ENCODE measurements at regions not wholly inside any gene's neighbourhood (a gene's known extent, or its start where the extent isn't known, plus 50 kb on each side); places are given as distances from the start of the nearest gene placed in this dataset.
"Not testable (repeated sequence)": the region's sequence is repeated elsewhere in the genome, so short reads cannot be mapped to it uniquely, and the experiment has no call there.

DNA sequence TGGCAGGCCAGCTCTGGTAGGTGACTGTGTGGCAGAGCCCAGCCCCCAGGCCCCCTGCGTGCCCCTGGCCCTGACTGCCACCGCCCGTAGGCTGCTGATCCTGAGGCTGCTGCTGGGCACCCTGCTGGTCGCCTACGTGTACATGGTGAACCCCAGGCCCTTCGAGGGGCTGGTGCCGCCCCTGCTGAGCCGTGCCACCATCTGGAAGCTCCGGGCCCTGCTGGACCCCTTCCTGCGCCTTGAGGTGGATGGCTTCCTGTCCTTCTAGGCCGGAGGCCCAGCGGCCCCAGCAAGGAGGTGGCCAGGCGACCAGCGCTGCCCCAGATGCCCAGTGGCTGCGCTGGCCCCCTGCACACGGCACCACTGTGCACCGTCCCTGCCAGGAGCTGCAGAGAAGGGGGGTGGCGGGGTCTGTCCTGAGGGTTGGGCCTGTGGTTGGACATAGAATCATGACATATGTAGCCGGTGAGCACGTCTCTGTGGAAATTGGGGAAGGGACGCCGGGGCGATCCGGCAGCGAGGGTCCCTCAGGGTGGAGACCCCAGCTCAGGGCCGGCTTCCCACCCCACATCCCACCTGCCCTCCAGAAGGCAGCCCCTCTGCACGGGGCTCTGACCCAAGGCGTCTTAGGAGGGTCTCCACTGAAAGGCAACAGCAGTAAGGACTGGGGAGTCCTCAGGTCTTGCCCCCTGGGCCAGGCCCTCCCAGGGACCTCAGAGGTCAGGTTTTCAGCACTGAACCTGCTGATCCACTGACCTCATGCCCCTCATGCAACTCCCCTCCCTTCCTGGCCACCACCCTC, 185.4 kb downstream of the IGLL1 start:
- DNase-seq (ENCODE audit: low read depth) = no peak

- no peak for DNase-seq (ENCODE audit: low read depth)
These were observed 186.3 kb downstream of the IGLL1 start for GRCh38 chr22:23393721-23394320.

GRCh38 chr22:23393199-23393598, 186.9 kb downstream of the IGLL1 start:
- not testable (repeated sequence) for DNase-seq (ENCODE audit: low read depth)

DNA sequence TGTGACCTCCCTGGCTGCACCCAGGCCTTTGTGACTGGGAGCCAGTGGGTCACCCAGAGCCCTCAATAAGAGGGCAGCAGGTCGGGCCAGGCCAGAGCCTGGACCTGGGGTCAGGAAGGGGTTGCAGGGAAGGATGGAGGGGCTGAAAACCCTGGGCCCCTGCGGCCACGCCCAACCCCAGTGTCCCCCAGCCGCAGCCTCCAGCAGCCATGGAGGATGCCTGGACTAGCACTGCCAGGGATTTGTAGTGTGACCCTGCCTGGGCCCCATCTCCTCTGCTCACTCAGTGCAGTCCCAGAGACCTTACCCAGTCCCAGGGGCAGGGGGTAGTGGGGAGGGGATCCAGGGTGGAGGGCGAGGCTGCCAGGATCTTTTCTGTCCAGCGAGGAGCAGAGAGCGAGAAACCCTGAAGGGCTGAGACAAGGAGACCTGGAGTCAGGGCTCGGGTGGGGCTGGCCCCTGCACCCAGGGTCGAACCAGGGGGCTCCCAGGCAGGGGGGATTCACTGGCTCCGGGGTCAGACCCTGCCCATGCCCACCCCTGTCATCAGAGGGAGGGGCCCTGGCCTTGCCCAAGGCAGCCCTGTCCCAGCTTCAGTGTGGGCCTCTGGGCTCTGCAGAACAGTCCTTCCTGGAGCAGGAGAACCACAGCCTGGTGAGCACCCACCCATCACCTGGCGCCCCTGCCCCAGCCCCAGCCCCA, 187.5 kb downstream of the IGLL1 start:
- DNase-seq (ENCODE audit: low read depth) = no peak

DNA sequence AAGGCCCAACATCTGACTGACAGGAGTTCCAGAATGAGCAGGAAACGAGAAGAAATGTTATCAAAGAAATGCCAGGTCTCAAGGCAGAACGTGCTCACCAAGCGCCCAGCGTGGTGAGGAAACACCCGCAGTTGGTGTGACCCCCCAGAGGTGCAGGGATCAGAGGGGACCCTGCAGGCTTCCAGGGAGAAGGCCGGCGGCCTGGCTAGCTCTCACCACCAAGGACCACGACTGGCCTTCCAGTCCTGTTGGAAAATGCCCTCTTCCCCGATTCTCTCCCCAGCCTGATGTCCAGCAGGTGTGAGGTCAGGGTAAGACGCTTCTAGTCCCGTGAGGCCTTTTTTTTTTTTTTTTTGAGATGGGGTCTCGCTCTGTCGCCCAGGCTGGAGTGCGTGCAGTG, 189.1 kb downstream of the IGLL1 start:
- DNase-seq (ENCODE audit: low read depth) = no peak

DNA sequence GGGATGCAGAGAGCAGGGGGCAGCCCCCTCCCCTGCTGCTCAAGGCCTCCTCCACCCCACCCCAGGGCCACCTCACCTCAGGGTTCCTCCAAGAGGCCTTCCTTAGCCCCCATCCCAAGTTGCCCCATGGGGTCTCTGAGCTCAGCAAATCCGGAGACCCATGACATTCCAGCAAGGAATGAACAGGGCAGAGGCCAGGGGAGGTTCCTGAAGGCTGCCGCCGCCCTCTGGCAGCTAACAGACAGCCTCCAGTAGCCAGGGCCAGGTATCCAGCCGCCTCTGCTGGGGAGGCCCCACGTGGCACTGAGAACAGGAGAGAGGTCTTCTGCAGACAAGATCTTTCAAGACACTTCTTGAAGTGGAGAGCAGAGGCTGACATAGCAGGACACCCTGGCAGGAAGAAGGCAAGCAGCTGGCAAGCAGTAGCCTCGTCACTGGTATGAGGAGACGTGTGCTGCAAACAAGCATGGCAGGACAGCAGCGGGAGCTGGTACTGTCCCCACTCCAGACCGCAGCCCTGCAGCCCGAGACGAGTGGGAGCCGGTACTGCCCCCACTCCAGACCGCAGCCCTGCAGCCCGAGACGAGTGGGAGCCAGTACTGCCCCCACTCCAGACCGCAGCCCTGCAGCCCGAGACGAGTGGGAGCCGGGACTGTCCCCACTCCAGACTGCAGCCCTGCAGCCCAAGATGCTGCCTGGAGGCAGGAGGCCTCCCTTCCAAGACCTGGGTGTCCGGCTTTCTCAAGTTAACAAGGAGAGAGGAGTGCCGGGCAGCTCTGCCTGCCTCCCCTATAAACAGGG, 190.6 kb downstream of the IGLL1 start:
- DNase-seq (ENCODE audit: low read depth) = no peak

- no peak for DNase-seq (ENCODE audit: low read depth)
These were observed 191.6 kb downstream of the IGLL1 start for GRCh38 chr22:23388517-23388890.

DNA sequence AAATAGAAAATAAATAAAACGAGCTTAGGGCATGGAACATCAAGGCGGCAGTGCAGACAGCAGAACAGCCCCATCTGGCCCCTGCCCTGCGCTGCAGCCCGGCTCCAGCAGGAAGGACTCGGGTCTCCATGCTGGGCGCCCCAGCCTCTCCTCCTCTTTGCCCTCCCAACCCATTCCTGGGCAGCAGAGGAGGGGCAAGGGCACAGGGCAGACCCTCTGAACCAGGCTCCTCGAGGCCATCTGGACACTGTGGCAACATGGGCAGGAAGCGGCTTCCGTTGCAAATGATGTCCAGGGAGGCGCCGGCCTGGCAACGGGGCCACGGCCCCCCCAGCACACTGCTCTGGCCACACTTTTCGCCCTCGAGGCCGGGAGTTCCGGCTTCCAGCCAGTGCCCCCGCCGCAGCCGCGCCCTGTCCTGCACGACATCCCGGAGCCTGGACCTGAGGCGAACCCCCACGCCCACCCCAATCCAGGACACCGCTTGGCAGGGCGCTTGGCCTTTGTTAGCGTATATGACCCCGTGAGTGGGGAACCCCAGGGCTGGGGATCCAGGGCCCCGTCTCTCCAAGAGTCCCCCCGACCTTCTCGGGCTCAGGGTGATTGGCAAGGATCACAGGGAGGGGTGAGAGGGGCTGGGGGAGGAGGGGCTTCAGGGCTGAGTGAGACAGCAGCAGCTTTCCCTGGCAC, 192.1 kb downstream of the IGLL1 start:
- no peak for DNase-seq (ENCODE audit: low read depth)

- no peak for DNase-seq (ENCODE audit: low read depth)
These were observed 193.1 kb downstream of the IGLL1 start for GRCh38 chr22:23386822-23387580.

DNA sequence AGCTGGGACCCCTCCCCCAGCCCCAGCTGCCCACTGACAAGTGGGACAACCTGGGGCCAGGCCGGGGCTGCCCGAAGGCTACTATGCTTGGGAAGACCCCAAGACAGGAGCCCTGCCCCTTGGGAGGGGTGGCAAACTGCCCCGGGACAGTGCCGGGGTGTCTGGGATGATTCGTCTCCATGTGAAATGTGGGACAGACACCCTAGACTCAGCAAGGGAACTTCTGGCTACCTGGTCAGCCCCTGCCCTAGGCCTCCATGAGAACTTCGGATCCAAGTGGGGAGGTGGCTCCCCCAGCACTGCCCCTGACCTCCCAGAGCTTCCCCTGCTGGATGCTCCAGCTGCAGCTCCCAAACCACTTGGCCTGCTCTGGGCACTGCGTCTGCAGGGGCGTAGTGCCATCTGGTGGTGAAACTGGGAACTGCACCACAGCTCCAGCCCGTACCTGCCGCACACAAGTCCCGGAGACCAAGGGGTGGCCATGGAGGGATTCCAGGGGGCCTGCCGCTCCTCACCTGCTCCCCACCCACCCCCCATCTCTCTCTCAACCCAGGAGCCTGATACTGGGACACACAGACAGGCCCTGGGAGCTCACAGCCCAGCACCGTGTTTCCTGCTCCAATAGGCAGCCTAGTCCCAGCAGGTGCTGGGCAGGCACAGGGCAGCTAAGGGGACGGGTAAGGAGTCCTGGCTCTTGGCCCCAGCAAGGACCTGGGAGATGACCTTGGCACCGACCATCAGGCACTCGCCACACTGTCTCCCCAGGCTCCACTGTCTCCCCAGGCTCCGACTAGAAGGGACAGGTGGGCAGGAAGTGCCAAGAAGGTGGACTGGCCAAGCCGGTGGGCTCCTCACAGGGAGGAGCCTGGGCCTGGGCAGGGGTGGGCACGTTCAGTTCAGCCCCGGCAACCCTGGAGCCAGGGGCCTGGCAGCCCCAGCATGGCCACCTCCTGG, 194.1 kb downstream of the IGLL1 start:
- DNase-seq (ENCODE audit: low read depth) = peak; percentile 65

GRCh38 chr22:23384923-23385677, 195.0 kb downstream of the IGLL1 start:
- DNase-seq (ENCODE audit: low read depth) = no peak

DNA sequence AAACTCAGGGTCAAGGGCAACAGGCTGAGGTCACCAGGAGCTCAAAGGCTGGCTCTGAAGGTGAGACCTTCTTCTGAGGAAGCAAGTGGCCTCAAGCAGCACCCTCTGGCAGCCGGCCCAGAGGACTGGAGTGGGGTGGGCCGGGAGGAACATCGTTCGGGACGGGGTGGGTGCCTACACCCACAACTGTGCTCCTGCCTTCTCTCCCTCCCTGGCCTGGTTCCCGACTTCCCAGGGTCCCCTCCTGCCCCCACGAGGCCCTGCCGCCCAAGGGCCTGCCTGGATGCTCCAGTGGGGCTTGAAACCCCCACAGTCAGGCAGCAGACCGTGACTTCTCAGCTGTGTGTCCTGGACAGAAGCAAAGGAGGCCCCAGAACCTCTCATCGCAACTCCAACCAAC, 195.7 kb downstream of the IGLL1 start:
- no peak for DNase-seq (ENCODE audit: low read depth)

GRCh38 chr22:23383491-23384361, 196.4 kb downstream of the IGLL1 start:
- DNase-seq (ENCODE audit: low read depth) = no peak

DNA sequence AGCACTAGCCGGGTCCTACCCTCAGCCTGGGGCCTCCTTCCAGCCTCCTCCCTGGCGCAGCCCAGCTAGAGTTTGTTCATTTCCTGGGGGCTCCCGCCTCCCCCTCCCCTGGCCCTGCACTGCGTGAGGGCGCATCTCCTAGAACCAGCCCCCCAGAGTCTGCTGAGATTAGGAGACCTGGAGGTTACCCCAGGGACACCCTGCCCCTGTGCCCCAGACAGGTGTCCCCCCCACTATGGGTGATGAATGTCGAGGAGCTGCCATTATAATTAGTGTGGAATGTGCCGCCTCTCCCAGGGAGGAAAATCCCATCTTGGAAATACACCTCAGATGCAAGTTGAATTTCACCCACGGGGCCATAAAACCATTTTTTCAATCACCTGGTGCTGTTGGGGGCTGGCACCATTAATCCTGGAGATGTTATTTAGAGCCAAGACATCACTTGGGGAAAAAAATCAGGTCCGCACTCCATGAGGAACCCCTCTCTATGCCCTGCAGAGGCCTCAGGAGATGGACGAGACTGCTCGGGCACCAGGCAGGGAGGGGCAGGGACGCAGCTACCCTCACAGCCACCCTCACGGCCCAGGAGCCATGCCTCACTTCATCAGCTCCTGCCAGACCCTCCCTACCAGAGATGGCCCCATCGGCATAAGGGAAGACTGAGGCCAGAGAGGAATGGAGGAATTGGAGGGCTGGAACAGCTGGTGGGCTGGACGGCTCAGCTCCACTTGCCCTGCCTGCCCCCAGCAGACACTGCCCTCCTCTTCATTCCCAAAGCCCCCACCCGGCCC, 197.5 kb downstream of the IGLL1 start:
- DNase-seq (ENCODE audit: low read depth) = no peak

DNA sequence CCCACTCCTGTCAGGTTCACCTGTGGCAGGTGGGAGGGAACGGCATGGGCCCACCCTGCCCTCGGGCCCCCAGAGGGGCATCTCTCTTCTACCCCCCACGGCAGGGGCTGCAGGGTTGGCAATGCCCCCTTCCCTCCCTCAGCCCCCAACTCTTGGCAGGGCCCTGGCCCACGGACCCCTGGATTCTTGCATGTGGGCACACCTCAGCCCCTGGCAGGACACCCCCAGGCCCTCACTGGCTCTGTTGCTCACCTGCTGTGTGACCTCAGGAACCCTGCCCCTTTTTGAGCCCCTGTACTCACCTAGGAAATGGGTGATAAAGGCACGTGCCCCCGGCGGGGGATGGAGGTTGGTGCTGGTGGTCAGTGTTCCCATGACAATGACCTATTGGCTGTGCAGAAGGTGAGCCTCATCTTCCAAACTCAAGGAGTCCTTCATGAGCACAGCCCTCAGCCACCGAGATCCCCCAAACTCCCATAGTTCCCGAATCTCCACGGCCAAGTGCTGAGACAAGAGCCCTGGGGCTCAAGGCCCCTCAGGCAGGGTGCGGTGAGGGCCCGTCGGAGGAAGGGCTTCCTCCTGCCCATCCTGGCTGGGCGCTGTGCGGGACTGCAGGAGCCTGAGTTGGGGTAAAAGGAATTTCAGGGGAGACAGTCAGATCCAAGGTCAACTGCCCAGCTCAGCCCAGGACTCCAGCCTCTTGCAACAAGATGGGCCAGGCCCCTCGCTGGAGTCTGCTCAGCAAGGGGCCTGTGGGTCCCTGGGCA, 198.2 kb downstream of the IGLL1 start:
- no peak for DNase-seq (ENCODE audit: low read depth)

DNA sequence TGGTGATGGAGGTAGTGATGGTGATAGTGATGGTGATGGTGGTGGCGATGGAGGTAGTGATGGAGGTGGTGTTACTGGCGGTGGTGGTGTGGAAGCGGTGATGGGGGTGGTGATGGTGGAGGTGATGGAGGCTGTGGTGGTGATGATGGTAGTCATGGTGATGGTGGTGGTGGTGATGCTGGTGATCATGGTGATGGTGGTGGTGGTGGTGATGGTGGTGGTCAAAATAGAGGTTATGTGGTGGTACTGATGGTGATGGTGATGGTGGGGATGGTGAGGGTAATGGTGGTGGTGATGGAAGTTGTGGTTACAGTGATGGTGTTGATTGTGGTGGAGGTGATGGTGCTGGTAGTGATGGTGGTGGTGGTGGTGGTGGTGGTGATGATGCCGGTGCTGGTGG, 199.2 kb downstream of the IGLL1 start:
- no peak for DNase-seq (ENCODE audit: low read depth)

GRCh38 chr22:23380230-23380573, 199.9 kb downstream of the IGLL1 start:
- no peak for DNase-seq (ENCODE audit: low read depth)
